ENCODE measurements at regions not wholly inside any gene's neighbourhood (a gene's known extent, or its start where the extent isn't known, plus 50 kb on each side); places are given as distances from the start of the nearest gene placed in this dataset.

DNA sequence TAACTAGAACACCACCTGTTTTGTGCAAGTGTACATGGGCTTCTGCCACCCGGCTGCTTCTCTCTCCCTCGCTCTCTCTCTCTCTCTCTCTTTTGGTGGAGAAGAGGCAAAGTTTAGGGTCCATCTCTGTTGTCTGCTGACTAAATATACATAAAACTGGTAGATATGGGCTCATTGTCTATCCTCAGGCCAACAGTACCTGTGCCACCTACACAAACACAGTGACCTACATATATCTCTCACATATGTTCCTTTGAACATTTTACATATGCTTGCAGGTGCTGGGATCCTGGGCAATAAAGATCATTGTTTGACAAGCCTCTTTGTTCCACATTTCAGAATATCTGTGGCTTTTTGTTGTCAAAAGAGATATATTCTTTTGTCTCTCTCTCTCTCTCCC is 256.3 kb upstream of the KCNH8 start:
- WGBS, 2 experiments (ENCODE audit: extremely low coverage in 1 of 2, insufficient coverage in 1 of 2, insufficient read length in 1 of 2, insufficient replicate concordance in 2 of 2, low coverage in 1 of 2, low lambda C conversion rate in 2 of 2, missing lambda C conversion rate in 1 of 2): 89% methylated on average over 2 of the region's 2 CpGs; no CpG with 5 or more reads in 1 of the 2 experiments
- Histone ChIP-seq H3K4me1 (replicated peaks in 1 of 4; ENCODE audit: control insufficient read depth in 3 of 4, insufficient read depth in 4 of 4, low read length in 3 of 4) (no peaks in the 10 kb centered on the region), H3K79me1 (ENCODE audit: low read depth, low read length) (no peaks in the 10 kb centered on the region), H3K23ac (ENCODE audit: insufficient read length) (no peak overlapping the region), H4K91ac (replicated peaks; ENCODE audit: insufficient read length, low read length) (no peak overlapping the region), H3K27ac (ENCODE audit: low read depth, low read length) (no peak overlapping the region), H2AK5ac (ENCODE audit: low read depth, low read length) (no peak overlapping the region), H3K4me2 (ENCODE audit: insufficient read depth in 1 of 2, low read depth in 2 of 2, low read length in 2 of 2) (no peak overlapping the region), H3K4me3 (ENCODE audit: extremely low read depth in 1 of 4, insufficient read depth in 2 of 4, low read depth in 3 of 4, low read length in 4 of 4) (no peak overlapping the region), H3K18ac (ENCODE audit: extremely low read depth, low read length) (no peak overlapping the region), H3K79me2 (ENCODE audit: control insufficient read depth in 1 of 2, insufficient read depth in 2 of 2, low read length in 2 of 2) (no peaks in the 10 kb centered on the region), H2BK120ac (replicated peaks; ENCODE audit: low read depth, low read length) (no peak overlapping the region), H4K8ac (ENCODE audit: extremely low read depth, insufficient read depth, low read length) (no peak overlapping the region), H3K36me3 (ENCODE audit: control insufficient read depth in 2 of 4, insufficient read depth in 4 of 4, low read length in 3 of 4) (no peaks in the 10 kb centered on the region), H2BK15ac (ENCODE audit: low read length) (no peak overlapping the region), H2BK12ac (ENCODE audit: low read depth, low read length) (no peak overlapping the region), H3K4ac (replicated peaks; ENCODE audit: insufficient read length, low read depth, low read length) (no peak overlapping the region), H2BK5ac (ENCODE audit: low read depth, low read length) (no peak overlapping the region), H2BK20ac (ENCODE audit: low read length) (no peak overlapping the region), H3K56ac (replicated peaks; ENCODE audit: insufficient read length, low read depth, low read length) (no peak overlapping the region), H4K5ac (ENCODE audit: insufficient read length, low read depth, low read length) (no peak overlapping the region), H3K14ac (ENCODE audit: insufficient read length) (no peak overlapping the region), H4K20me1 (replicated peaks in 1 of 2; ENCODE audit: control insufficient read depth in 1 of 2, insufficient read depth in 2 of 2, low read length in 2 of 2) (no peaks in the 10 kb centered on the region), H3K23me2 (ENCODE audit: low read depth, low read length) (no peaks in the 10 kb centered on the region; the same call in 1 of the 2 replicates), H3K9ac (replicated peaks in 1 of 4; ENCODE audit: extremely low read depth in 1 of 4, low read depth in 3 of 4, low read length in 3 of 4) (no peak overlapping the region), H3K27me3 (replicated peaks in 1 of 4; ENCODE audit: control insufficient read depth in 3 of 4, extremely low read depth in 1 of 4, insufficient read depth in 3 of 4, low read length in 3 of 4) (no peaks in the 10 kb centered on the region), H2AFZ (ENCODE audit: low read length) (no peak overlapping the region), H3K9me3 (ENCODE audit: insufficient read depth in 2 of 2, low read depth in 1 of 2, low read length in 1 of 2) (no peaks in the 10 kb centered on the region)
- no peak for DNase-seq (ENCODE audit: low read depth in 1 of 2, low spot score in 2 of 2)
- ChIA-PET POLR2A (ENCODE audit: partially characterized antibody) (no interaction called here), CTCF (ENCODE audit: partially characterized antibody) (interaction anchor here (0.7 to 1.3 kb wide), 4 partner anchors 17 to 145 kb away, joined by 3 to 6 read pairs (median 4); no protein-coding TSS in a partner anchor)
- TF ChIP-seq, protein P1, sequence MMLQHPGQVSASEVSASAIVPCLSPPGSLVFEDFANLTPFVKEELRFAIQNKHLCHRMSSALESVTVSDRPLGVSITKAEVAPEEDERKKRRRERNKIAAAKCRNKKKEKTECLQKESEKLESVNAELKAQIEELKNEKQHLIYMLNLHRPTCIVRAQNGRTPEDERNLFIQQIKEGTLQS (IDR thresholded peaks at IDR 0.05; ENCODE audit: insufficient read depth, low read depth, low read length): no peak
- TF ChIP-seq POLR2A (IDR thresholded peaks at IDR 0.05; ENCODE audit: control extremely low read depth in 1 of 2, low read depth in 2 of 2, low read length in 2 of 2): no peak
- FAIRE-seq: no peak

Measured in H1 (cell line).